Myocyte (in vitro differentiated cells): ENCODE measurements at regions not wholly inside any gene's neighbourhood (a gene's known extent, or its start where the extent isn't known, plus 50 kb on each side); places are given as distances from the start of the nearest gene placed in this dataset.
A peak's percentile ranks its signal among the peaks of the same experiment; 100 is the strongest.
"Not testable (repeated sequence)": the region's sequence is repeated elsewhere in the genome, so short reads cannot be mapped to it uniquely, and the experiment has no call there.

Experiments used
- DNase-seq: peaks from one replicate; pipeline ENCODE4 v3.0.0-alpha.2; 2012; ENCODE audit warnings: low read depth

DNA sequence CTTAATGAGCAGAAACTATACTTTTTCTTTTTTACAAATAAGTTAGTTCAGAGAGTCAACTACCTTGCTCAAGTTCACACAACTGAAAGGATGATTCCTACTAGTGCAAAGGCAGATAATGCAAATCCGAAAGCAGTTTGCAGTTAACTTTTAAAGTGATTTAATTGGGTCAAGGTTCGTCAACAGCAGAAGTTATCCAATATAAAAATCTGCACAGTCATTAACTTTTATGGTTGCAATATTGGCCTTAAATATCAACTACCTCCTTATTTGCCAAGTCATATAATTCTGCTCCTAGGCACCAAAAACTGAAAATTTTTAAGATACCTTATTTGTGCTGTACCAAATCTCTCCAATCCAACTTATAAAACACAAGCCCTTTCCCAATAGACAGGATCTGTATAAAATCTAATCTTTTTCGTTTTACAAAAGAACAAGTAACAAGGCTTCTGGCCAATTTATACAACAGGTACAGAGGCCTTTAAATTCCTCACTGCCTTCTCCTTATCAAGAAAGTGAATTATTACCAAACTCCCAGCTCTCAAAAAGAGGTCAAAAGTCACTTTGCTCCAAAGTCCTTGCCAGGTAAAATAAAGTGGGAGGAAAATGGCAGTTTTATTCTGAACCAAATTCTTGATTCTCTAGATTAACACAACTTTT, 416.6 kb upstream of the NECTIN3 start:
- no peak for DNase-seq

DNA sequence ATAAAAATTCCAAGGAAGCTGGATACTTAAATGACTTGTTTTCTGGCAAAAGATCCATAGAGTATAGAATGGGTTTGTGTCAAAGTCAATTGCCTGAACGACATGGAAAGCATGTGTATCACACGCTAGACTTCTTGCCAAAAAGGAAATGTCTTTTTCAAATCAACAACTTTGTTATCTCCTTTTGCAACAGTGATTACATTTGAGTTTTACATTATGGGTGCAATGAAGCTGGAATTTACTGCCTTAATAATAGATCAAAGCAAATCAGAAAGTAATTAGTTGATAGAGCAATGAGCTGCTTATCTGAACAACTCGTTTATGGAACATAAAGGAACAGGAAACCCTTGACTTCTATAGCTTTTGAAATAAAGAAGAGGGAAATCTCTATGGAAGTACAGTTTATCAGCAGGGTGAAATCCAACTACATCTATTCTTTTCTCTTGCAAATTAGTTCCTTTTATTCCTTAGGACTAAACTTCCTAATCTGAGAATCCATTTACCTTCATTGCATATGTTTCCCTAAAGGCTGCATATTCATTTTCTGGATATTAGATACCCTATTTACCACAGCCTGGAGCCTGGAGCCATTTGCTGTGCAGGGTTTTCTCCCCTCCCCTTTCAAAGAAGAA, 415.1 kb upstream of the NECTIN3 start:
- no peak for DNase-seq

DNA sequence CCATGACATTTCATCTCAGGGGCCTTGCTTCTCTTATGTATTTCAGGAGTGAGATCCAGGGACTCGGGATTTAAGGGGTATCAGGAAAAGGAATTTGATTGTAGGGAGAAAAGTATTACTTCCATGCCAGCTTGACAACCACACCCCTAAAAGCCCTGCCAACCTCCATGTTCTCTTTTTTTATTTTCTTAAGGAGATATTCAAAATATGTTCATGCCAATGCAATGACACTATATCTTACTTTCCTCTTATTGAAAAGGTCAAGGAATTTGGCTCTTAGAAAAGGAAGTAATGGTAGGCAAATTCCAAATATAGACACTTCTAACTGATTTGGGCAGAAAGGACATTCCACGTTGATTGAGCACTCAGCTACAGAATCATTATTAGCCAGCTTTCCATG, 407.5 kb upstream of the NECTIN3 start:
- DNase-seq = peak; percentile 22

DNA sequence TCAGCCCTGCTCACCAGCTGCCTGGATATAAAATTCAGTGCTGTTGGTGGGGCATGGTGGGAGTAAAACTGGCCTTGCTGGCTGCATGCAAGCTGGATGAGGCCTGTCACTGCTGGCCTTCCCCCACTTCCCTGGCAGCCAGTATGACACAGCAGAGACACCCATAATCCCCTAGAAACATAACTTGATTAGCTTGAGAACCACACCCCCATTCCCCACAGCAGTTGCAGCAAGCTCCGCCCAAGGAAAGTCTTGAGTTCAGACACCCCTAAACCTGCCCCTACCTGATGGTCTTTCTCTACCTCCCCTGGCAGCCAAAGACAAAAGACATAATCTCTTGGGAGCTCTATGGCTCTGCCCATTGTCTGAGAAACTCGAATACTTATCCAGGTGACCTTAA, 405.1 kb upstream of the NECTIN3 start:
- no peak for DNase-seq

DNA sequence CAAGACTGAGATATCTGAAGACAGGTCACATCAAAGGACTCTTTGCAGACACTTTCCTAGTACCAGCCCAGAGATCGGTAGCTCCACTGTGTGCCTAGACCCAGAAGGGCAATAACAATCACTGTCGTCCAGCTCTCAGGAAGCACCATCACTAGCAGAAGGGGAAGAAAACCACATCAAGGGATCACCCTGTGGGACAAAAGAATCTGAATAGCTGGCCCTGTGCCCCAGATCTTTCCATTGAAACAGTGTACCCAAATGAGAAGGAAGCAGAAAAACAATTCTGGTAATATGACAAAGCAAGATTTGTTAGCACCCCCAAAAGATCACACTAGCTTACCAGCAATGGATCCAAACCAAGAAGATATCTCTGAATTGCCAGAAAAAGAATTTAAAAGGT, 404.4 kb upstream of the NECTIN3 start:
- no peak for DNase-seq

DNA sequence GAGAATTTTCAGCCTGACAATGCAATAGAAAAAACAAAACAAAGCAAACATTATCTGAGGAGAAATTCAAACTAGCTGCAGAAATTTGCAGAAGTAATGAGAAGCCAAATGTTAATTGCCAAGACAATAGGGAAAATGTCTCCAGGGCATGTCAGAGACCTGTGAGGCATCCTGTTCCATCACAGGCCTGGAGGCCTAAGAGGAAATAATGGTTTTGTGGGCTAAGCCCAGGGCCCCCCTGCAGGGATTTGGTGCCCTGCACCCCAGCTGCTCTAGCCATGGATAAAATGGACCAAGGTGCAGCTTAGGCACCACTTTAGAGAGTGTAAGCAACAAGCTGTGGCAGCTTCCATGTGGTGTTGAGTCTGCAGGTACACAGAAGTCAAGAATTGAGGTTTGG, 401.2 kb upstream of the NECTIN3 start:
- no peak for DNase-seq

DNA sequence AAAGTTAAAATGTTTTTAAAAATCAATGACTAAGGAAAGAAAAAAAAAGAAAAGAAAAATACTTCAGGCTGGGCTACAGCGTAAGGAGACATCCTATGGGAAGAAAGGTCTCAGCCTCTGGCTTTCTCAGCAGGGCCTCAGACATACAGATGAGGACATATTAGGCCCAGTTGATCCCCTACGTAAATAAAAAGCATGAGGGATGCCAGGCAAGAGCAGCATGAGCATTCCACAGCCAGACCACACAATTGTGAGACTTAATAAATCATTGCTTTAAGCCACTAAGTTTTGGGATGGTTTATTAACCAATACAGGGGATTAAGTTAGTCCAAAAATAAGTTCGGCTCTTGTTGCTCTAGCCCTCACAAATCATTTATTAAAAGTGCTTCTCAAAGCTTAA, 394.1 kb upstream of the NECTIN3 start:
- DNase-seq = peak; percentile 30

DNA sequence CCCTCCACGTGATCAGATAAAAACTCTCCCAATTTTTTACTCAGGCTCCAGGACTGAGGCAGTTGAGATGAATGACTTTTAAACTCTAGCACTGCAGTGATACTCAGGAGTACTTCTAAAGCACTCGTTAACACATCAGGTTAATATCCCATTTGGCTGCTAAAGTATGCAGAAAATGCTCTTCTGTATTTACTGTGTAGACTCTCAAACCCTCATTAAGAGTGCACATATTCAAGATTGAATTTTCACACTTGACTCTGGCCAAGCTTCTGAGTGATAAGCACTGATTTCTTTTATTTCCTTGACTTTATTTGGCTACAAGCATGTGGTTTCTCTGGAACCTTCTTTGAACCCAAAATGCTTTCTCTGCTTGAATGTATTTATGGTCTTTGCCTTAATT, 392.3 kb upstream of the NECTIN3 start:
- DNase-seq = no peak

DNA sequence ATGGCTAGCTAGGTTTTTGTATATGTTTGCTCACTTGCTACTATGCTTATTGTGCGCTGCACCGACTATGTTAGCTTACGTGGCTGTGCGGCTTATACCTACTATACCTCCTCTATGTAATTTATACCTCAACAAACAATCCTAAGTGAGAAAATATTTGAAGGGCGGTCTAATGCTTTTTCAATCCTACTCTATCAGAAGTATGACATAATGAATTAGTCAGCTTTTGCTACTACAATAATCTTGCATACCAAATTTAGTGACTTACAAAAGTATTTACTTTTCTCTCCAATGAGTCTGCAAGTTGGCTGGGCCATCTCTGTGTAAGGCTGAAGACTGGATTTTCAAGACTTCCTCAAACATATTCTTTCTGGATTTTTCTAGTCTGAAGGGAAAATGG, 391.2 kb upstream of the NECTIN3 start:
- no peak for DNase-seq

DNA sequence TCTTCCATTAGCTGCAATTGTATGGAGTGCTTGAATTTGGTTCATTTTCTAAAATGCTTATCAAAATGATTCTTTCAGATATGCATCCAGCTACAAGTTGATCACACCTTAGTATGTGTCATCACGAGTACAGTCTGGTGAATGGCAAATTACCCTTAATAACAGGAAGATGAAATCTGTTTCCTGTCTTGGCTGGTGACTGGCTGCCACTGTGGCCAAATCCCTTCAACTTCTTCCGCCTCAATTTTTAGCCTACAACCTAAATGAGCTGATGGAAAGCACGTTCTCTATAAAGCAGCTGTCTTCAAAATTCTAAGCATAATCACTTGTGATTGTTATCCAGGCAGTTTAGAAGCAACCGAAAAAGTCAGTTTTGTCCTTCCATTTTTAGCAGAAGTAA, 387.1 kb upstream of the NECTIN3 start:
- no peak for DNase-seq

DNA sequence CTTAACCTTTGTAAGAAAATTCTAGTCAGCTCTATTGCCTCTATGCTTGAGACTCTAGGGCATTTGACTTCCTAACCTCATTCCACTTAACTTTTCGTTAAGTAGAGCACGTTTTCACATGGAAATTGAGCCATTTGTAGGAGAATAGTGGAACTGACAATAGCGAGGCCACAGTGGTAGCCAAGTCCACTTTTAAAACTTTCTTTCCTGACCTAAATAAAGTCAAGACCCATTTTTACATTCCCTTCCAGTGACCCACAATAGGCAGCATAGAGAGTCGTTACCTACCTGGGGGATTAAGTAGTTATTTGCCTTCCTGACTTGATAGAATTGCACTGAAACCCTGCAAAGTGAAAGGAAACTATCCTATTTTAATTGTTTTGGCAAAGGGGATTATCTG, 386.0 kb upstream of the NECTIN3 start:
- no peak for DNase-seq

DNA sequence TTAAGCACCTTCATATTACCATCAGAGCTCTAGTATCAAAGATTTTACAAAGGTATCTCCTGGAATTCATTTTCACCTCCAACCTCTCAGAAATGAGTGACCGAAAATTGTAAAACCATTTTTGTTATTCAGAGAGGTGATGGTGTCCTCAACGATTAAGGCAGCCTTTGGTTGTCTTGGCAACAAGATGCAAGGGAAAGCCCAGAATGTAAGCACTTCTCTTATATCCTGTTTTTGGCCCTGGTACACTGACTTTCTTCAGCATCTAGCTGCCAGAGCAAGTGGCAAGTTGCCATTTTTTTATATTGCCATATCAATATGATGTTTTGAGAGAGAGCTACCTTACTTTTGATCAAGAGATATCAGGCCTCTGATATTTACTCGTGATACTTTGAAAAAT, 384.9 kb upstream of the NECTIN3 start:
- DNase-seq = no peak

DNA sequence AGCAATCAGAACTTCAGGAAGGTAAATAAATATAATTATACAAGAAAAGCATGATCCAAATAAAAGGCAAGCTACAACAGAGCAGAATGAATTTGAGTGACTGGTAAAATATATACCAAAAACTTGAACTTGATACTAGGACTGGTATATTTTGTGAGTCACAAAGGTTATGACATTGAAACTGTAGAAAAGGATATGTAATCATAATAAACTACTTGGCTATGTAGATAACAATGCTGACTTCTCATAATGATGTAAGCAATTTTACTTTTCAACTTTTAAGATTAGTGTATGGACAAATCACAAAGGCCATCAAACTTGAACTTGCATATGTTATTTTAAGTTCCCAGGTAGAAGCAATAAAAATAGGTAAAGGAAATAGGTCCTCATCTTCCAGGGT, 384.5 kb upstream of the NECTIN3 start:
- DNase-seq = no peak

DNA sequence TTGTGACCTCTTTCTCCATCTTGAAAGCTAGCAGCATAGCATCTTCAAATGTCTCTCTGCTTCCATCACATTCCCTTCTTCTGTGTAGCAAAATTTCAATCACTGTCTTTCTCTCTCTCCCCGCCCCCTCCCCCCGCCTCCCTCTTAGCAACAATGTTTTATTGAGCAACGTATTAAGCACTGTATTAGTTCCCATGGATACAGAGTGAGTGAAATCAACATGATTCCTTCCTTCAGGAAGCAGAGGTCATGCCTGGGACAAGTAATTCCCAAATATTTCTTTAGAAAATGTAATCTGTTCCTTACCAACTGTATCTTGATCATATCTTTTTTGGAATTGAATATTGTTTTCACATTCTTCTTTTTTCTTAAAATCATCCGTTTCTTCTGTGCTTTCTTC, 373.7 kb upstream of the NECTIN3 start:
- peak; percentile 3 for DNase-seq

DNA sequence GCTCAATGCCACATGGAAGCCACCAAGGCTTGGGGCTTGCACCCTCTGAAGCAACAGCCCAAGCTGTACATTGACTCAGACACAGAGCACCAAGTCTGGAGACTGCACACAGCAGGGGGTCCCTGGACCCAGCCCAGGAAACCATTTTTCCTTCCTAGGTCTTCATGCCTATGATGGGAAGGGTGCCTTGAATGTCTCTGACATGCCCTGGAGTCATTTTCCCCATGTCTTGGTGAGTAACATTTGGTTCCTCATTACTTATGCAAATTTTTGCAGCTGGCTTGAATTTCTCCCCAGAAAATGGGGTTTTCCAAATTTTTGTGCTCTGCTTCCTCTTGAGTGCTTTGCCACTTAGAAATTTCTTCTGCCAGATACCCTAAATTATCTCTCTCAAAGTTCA, 367.3 kb upstream of the NECTIN3 start:
- not testable (repeated sequence) for DNase-seq

DNA sequence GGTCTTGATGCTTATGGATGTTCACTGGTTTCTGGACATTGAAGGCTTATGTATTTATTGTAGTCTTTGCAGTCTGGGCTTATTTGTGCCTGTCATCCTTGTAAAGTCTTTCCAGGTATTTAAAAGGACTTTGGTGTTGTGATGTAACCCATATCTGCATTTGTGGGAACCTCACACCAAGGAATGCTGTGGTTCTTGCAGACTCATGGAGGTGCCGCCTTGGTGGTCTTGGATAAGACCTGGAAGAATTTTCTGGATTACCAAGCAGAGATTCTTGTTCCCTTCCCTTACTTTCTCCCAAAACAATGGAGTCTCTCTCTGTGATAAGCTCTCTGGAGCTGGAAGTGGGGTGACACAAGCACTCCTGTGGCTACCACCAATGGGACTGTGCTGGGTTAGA, 363.5 kb upstream of the NECTIN3 start:
- DNase-seq = no peak

DNA sequence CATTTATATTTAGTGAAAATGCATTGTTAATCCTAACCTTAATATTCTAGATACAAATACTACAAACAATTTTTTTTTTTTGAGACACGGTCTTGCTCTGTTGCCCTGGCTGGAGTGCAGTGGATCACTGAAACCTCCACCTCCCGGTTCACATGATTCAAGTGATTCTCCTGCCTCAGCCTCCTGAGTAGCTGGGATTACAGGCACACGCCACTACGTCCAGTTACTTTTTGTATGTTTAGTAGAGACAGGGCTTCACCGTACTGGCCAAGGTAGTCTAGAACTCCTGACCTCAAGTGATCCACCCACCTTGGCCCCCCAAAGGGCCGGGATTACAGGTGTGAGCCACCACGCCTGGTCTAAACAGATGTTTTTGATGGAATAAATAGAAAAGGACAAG, 361.5 kb upstream of the NECTIN3 start:
- DNase-seq = no peak

DNA sequence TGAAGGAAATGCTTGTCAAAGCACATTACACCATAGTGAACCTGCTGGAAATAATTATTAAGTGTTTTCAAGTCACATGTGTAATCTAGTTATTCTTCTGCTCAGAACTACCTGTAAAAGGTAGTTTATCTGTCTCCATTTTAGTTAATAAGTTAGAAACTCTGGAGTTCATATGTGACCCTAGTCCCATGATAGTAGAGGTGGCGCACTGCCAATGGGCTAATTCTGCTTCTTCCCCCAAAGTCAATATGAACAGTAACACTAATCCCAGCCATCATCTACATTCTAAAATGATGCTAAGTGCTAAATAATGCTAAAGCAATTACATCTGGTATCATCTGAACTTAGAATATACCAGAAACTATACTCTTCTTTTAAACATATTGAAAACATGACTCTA, 361.0 kb upstream of the NECTIN3 start:
- no peak for DNase-seq

DNA sequence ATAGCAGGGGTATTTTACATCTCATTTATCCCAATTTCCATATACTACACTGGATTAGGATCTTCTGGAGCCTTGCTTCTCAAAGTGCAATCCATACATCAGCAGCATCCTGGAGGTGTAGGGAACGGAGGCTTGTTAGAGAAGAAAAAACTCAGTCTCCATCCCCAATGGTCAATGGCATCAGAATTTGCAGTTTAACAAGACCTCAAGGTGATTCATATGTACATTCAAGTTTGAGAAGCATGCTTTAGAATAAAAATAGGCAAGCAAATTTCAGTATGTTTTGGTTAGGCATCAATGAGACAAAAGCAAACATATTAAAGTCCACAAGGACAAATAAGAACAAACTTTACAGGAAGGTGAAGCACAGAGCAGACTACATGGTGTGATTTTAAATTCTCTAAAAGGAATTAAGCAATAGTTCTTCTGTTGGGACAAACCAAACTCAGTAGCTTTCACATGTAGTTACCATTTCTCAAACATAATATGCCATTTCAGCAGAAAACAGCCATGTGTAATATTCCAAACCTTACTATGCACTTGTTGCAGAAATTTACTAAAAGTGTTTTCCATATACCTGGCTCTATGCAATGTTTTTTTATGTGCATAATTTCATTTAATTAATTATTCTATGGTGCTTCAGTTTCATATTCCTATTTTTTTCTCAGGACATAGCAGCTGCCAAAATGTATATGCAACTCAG, 360.3 kb upstream of the NECTIN3 start:
- no peak for DNase-seq

DNA sequence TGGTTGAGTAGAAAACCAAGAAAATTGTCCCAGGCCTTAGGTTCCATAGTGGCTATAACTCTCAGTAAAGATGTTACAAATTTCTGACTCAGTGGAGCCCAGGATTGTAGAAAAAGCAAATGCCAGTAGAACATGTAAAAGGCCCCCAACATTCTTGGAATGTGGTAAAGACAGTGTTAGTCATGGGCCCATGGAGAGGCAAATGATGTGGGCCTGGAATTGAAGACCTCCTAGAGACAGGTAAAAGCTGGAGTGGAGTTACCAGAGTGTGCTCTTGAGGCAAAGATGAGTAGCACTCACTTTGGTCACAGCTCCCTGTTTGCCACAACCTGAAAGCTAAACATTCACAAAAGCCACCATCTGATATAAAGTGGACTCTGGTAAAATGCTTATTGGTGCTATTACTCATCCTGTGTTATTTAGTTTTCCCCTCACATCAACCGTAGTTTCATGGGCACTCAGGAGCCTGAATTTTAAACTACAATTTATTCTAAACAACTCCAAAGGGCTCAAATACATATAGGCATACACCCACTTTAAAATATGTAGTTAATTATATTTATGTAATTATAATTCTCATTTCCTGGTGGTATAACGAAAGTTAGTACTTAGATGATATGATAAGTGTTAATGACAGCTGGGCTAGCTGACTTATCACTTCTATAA, 359.6 kb upstream of the NECTIN3 start:
- no peak for DNase-seq

DNA sequence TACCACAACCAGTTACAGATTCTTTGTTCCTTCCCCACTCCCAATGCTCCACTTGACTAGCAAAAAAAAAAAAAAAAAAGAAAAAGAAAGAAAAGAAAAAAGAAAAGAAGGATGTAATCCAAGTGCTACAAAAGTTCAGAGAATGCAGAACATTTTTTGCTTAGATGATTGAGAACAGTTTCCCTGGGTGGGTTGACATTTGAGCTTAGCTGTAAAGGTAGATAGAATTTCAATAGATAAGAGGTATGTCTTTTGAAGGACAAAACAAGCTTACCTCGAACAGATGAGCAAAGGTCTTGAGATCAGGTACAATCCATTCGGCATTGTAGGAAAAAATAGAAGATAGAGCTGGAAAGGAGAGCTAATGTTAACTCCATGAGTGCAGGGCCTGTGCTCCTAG, 344.6 kb upstream of the NECTIN3 start:
- DNase-seq = no peak

DNA sequence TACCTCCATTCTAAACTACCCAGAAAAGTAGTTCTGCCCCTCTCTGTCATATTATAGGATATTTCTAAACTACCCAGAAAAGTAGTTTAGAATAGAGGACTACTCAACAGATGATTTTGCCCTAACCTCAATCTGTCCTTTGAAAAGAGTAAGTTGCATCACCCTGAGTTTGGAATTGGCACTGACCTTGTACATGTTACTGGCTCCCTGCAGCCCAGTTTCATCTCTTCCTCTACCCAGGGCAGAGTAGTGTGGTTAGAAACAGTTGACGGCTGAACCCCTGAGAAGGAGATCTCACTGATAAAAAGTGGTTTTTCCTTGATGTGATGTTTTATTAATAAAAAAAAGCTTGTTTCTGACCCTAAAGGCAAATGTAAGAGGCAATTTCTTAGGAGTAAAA, 340.5 kb upstream of the NECTIN3 start:
- DNase-seq = peak; percentile 6
